GM20000 (cell line): ENCODE measurements at regions not wholly inside any gene's neighbourhood (a gene's known extent, or its start where the extent isn't known, plus 50 kb on each side); places are given as distances from the start of the nearest gene placed in this dataset.

Experiments
- DNase-seq: peaks from one replicate; pipeline ENCODE4 v3.0.0; 2012; ENCODE audit warnings: low spot score
- CTCF ChIP-seq: IDR thresholded peaks from 2 replicates; pipeline ENCODE4 v1.5.1; 2012; ENCODE audit warnings: mild to moderate bottlenecking, control low read depth; ENCODE audit errors: extremely low read depth, missing control alignments

GRCh38 chr11:80538040-80538439 is 1097.2 kb upstream of the TENM4 start:
- DNase-seq = no peak
- TF ChIP-seq CTCF = no peak

DNA sequence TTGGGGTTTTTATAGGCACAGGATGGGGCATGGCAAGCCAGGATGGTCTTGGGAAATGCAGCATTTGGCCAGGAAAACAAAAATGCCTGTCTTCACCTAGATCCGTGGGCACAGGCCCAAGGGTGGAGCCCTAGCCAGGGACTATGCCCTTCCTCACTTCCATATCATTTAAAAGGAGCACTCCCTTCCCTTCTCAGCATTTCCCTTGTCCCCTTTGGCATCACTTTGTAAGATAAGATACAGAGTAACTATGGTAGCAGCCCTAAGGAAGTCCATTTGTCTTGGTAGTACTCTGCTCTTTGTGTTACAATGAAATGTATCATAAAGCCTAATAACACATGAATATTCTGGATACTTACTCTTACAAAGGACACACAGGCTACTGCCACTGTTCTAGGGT is 1092.6 kb upstream of the TENM4 start:
- TF ChIP-seq CTCF = no peak
- no peak for DNase-seq

DNA sequence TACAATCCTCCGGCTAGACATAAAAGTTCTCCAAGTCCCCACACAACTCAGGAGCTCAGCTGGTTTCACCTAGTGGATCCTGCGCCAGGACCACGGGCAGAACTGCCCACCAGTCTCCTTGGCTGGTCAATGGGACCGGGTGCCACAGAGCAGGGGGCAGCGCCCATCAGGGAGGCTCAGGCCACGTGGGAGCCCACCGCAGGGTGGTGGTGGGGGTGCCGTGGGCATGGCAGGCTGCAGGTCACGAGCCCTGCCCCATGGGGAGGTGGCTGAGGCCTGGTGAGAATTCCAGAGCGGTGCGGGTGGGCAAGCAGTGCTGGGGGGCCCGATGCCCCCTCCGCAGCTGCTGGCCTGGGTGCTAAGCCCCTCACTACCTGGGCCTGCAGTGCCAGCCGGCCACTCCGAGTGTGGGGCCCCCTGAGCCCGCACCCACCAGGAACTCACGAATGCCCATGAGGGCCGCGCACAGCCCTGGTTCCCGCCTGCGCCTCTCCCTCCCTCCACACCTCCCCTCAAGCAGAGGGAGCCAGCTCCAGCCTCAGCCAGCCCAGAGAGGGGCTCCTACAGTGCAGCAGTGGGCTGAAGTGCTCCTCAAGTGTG is 1091.9 kb upstream of the TENM4 start:
- TF ChIP-seq CTCF = no peak
- DNase-seq = no peak

GRCh38 chr11:80529726-80530125 is 1088.9 kb upstream of the TENM4 start:
- no peak for DNase-seq
- no peak for TF ChIP-seq CTCF

DNA sequence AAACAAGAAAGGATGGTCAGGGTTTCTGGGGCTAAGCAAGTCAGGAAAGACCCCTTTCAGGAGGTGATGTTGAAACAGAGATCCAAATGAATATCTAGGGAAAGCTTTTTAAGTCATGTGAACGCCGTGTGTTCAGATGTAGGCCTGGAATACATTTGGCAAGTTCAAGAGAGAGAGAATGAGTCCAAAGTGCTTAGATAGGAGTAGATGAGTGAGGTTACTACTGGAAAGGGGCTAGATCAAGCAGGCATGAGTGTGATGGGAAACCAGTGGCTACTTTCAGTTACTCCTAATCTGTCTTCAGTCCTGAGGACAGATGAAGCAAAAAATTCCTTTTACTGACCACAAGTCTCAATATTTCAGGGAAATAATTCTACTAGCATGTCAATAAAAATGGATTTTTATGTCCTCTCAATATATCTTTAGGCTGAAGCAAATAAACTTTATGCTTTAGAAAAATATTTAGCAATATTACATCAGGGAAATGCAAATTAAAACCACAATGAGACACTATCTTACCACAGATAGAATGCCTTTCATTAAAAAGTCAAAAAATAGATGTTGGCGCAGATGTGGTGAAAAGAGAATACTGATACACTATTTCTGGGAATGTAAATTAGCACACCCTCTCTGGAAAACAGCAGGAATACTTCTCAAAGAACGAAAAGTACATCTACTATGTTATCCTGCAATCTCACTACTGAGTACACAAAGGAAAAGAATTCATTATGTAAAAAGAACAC is 1085.0 kb upstream of the TENM4 start:
- no peak for TF ChIP-seq CTCF
- DNase-seq = no peak

DNA sequence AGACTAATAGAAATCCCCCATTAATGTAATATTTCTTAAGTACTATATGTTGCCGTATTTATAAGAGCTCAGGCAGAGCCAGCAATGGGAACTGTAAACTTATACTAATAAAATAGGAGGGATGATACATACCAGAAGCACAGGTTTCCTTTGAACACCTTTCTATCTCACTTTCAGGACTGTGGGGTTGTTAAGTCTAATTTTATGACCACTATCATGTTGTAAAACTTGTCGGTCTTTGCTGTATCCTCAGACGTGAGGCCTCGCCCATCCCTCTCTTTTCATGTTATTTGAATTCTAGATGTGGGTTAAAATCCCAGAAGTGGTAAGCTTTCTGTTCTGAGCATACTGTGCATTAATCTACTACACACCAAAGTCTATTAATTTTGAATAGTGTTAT is 1083.5 kb upstream of the TENM4 start:
- no peak for TF ChIP-seq CTCF
- no peak for DNase-seq

GRCh38 chr11:80523057-80523456 is 1082.2 kb upstream of the TENM4 start:
- DNase-seq = no peak
- no peak for TF ChIP-seq CTCF
